H1 (cell line): ENCODE measurements at regions not wholly inside any gene's neighbourhood (a gene's known extent, or its start where the extent isn't known, plus 50 kb on each side); places are given as distances from the start of the nearest gene placed in this dataset.

ENCODE experiments used
- EP300 ChIP-seq, 2 experiments: IDR thresholded peaks; 1 replicate in 1 of 2; 2 replicates in 1 of 2; pipeline ENCODE4 v1.6.1; 2011 to 2012; ENCODE audit warnings: low read depth in 2 of 2, low read length in 2 of 2, mild to moderate bottlenecking in 2 of 2, borderline replicate concordance in 1 of 2, inconsistent platforms in 1 of 2, moderate library complexity in 1 of 2
- GABPA ChIP-seq: IDR thresholded peaks from 2 replicates; pipeline ENCODE4 v1.6.1; 2011; ENCODE audit warnings: mild to moderate bottlenecking, low read length, moderate library complexity, borderline replicate concordance; ENCODE audit not compliant: insufficient read depth
- HDAC6 ChIP-seq: IDR thresholded peaks from one replicate; pipeline ENCODE4 v1.7.1; 2012; ENCODE audit warnings: low read depth, mild to moderate bottlenecking, inconsistent platforms, low read length, moderate library complexity
- JUN ChIP-seq: IDR thresholded peaks from 2 replicates; pipeline ENCODE4 v1.6.1; 2011; ENCODE audit warnings: low read depth, mild to moderate bottlenecking, improper control_type of control experiment, low read length
- NRF1 ChIP-seq: IDR thresholded peaks from 2 replicates; pipeline ENCODE4 v1.6.1; 2011; ENCODE audit warnings: mild to moderate bottlenecking, low read depth, low read length, improper control_type of control experiment
- PHF8 ChIP-seq: fragments of 200-600 bp; sonication (generic); conservative IDR thresholded peaks from 2 replicates; pipeline ENCODE4 v1.7.1; 2012; ENCODE audit warnings: low read depth, mild to moderate bottlenecking, inconsistent platforms, low read length, moderate library complexity
- POLR2A ChIP-seq, 2 experiments: IDR thresholded peaks; 1 replicate in 1 of 2; 2 replicates in 1 of 2; pipeline ENCODE4 v1.6.1; 2011; ENCODE audit warnings: low read depth in 2 of 2, low read length in 2 of 2, mild to moderate bottlenecking in 2 of 2; ENCODE audit errors: control extremely low read depth in 1 of 2
- POLR2AphosphoS5 ChIP-seq: IDR thresholded peaks from 2 replicates; pipeline ENCODE4 v1.6.1; 2011; ENCODE audit warnings: low read depth, low read length
- RAD21 ChIP-seq, 2 experiments: IDR thresholded peaks in 1 of 2; conservative IDR thresholded peaks in 1 of 2; 2 replicates each; pipeline ENCODE4 v1.6.1; 2011; ENCODE audit warnings: low read depth in 2 of 2, low read length in 2 of 2, improper control_type of control experiment in 1 of 2, inconsistent platforms in 1 of 2, mild to moderate bottlenecking in 1 of 2, moderate library complexity in 1 of 2
- RFX5 ChIP-seq: IDR thresholded peaks from 2 replicates; pipeline ENCODE4 v1.6.1; 2011; ENCODE audit warnings: low read depth, low read length, improper control_type of control experiment, borderline replicate concordance
- YY1 ChIP-seq: IDR thresholded peaks from 2 replicates; pipeline ENCODE4 v1.6.1; 2011; ENCODE audit warnings: low read depth, mild to moderate bottlenecking, low read length
- TF ChIP-seq, protein P1 (sequence below), 3 experiments: IDR thresholded peaks; 1 replicate in 2 of 3; 2 replicates in 1 of 3; pipeline versions ENCODE4 v1.5.1 to v1.6.1; 2011; ENCODE audit warnings: low read length in 3 of 3, mild to moderate bottlenecking in 3 of 3, inconsistent platforms in 2 of 3, low read depth in 1 of 3, moderate library complexity in 1 of 3; ENCODE audit not compliant: insufficient read depth in 1 of 3; ENCODE audit errors: control extremely low read depth in 1 of 3
- TF ChIP-seq, protein P2 (sequence below): IDR thresholded peaks from 2 replicates; pipeline ENCODE4 v1.6.1; 2012; ENCODE audit warnings: inconsistent platforms

DNA sequence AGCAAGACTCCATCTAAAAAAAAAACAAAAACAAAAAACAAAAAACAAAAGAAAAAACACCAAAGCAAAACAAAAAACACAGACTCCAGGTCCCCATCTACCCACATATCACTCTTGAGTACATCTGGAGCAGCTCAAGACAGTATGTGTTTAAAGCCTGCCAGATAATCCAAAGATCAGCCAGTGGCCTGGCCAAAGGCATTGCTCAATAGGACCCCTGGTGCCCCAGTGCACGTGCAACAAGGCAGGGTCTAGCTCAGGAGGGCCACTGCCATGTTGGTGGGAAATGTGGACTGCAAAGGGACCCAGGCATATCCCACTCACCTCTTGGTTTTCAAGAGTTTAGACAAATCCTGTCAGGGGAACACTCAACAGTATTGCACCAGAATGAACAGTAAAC is 279.5 kb downstream of the RPLP1 start:
- TF ChIP-seq PHF8 (no peak), NRF1 (no peak), POLR2A (IDR thresholded peaks at IDR 0.05; ENCODE audit: control extremely low read depth in 1 of 2, low read depth in 2 of 2, low read length in 2 of 2) (no peak), POLR2AphosphoS5 (no peak), RAD21 (IDR thresholded peaks at IDR 0.05 in 1 of 2, conservative IDR thresholded peaks at IDR 0.05 in 1 of 2; ENCODE audit: low read depth in 2 of 2, low read length in 2 of 2) (no peak), EP300 (IDR thresholded peaks at IDR 0.05; ENCODE audit: borderline replicate concordance in 1 of 2, low read depth in 2 of 2, low read length in 2 of 2) (no peak), RFX5 (no peak), YY1 (no peak), JUN (no peak), HDAC6 (no peak), GABPA (no peak)
- TF ChIP-seq, protein P1, sequence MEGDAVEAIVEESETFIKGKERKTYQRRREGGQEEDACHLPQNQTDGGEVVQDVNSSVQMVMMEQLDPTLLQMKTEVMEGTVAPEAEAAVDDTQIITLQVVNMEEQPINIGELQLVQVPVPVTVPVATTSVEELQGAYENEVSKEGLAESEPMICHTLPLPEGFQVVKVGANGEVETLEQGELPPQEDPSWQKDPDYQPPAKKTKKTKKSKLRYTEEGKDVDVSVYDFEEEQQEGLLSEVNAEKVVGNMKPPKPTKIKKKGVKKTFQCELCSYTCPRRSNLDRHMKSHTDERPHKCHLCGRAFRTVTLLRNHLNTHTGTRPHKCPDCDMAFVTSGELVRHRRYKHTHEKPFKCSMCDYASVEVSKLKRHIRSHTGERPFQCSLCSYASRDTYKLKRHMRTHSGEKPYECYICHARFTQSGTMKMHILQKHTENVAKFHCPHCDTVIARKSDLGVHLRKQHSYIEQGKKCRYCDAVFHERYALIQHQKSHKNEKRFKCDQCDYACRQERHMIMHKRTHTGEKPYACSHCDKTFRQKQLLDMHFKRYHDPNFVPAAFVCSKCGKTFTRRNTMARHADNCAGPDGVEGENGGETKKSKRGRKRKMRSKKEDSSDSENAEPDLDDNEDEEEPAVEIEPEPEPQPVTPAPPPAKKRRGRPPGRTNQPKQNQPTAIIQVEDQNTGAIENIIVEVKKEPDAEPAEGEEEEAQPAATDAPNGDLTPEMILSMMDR (IDR thresholded peaks at IDR 0.05; ENCODE audit: control extremely low read depth in 1 of 3, insufficient read depth in 1 of 3, low read depth in 1 of 3, low read length in 3 of 3), result no peak
- TF ChIP-seq, protein P2, sequence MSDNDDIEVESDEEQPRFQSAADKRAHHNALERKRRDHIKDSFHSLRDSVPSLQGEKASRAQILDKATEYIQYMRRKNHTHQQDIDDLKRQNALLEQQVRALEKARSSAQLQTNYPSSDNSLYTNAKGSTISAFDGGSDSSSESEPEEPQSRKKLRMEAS, result no peak
